ENCODE measurements at regions not wholly inside any gene's neighbourhood (a gene's known extent, or its start where the extent isn't known, plus 50 kb on each side); places are given as distances from the start of the nearest gene placed in this dataset.

GRCh38 chr13:74771964-74772363, 637.8 kb upstream of the KLF12 start:
- no peak overlapping the region for H3K4me3 ChIP-seq (ENCODE audit: low read depth in 2 of 2, low read length in 1 of 2)
- peaks cover 31% of the 10 kb centered on the region for H3F3A ChIP-seq (replicated peaks; ENCODE audit: insufficient read depth)
- peak overlapping the region; percentile 49; the same call in 1 of the 2 replicates for H3K9ac ChIP-seq
- H4K20me1 ChIP-seq (ENCODE audit: insufficient read depth): no peaks in the 10 kb centered on the region
- no peaks in the 10 kb centered on the region for H3K79me2 ChIP-seq (ENCODE audit: insufficient read depth)
- peak overlapping the region; percentile 46; the same call in 1 of the 2 replicates for H3K4me2 ChIP-seq
- H3K4me1 ChIP-seq (ENCODE audit: control insufficient read depth in 1 of 2, insufficient read depth in 2 of 2, low read depth in 1 of 2, low read length in 1 of 2): peaks cover 0 to 23% of the 10 kb centered on the region in 2 experiments; a peak in 2 of 4 replicates
- no peaks in the 10 kb centered on the region for H3K9me2 ChIP-seq
- H3K27me3 ChIP-seq (ENCODE audit: insufficient read depth): no peaks in the 10 kb centered on the region
- no peak for DNase-seq
- peak overlapping the region; percentile 69 to 92 for H3K27ac ChIP-seq (ENCODE audit: low read depth in 2 of 2, low read length in 1 of 2)
- H3K36me3 ChIP-seq (replicated peaks in 1 of 2; ENCODE audit: control insufficient read depth in 1 of 2, insufficient read depth in 2 of 2, low read length in 1 of 2): no peaks in the 10 kb centered on the region
- WGBS (ENCODE audit: low lambda C conversion rate): 3% methylated on average over 3 of the region's 3 CpGs
- ChIA-PET CTCF (no interaction called here), POLR2A (no interaction called here)
- no peaks in the 10 kb centered on the region for H3K9me3 ChIP-seq
- H2AFZ ChIP-seq (ENCODE audit: low read depth): 0 out of 2 replicates have a peak overlapping the region, but pooled peaks have one; percentile 44
- no peak for TF ChIP-seq SMC3 (IDR thresholded peaks at IDR 0.05; ENCODE audit: low read depth, low read length)
- no peak for TF ChIP-seq CHD2 (IDR thresholded peaks at IDR 0.05; ENCODE audit: low read length, partially characterized antibody)
- peak; percentile 63; the same call in 1 of the 2 replicates for TF ChIP-seq POLR2AphosphoS5 (IDR thresholded peaks at IDR 0.05; ENCODE audit: low read depth, low read length)
- TF ChIP-seq TAF1 (IDR thresholded peaks at IDR 0.05; ENCODE audit: borderline replicate concordance, low read depth, low read length): no peak
- TF ChIP-seq GATA2 (CRISPR knock-in tag; IDR thresholded peaks at IDR 0.05): no peak
- peak; percentile 52; the same call in 1 of the 2 replicates for TF ChIP-seq ZBTB33 (IDR thresholded peaks at IDR 0.05; ENCODE audit: borderline replicate concordance, low read depth)
- no peak for TF ChIP-seq RAD21 (IDR thresholded peaks at IDR 0.05; ENCODE audit: low read length)
- peak; percentile 96 for TF ChIP-seq TEAD4 (IDR thresholded peaks at IDR 0.05; ENCODE audit: borderline replicate concordance, insufficient read depth)
- TF ChIP-seq MEF2A (IDR thresholded peaks at IDR 0.05; ENCODE audit: borderline replicate concordance, low read depth): peak; percentile 46; the same call in 1 of the 2 replicates
- no peak for TF ChIP-seq MXI1 (IDR thresholded peaks at IDR 0.05; ENCODE audit: low read depth, low read length)
- no peak for TF ChIP-seq FOXJ3 (CRISPR knock-in tag; IDR thresholded peaks at IDR 0.05)
- no peak for TF ChIP-seq SIN3A (IDR thresholded peaks at IDR 0.05; ENCODE audit: borderline replicate concordance, low read depth, low read length)
- 0 out of 2 replicates have a peak, but pooled peaks have one; percentile 14 for TF ChIP-seq GABPA (IDR thresholded peaks at IDR 0.05; ENCODE audit: low read depth)
- TF ChIP-seq NRF1 (IDR thresholded peaks at IDR 0.05; ENCODE audit: low read depth, low read length): no peak
- no peak for TF ChIP-seq RFX5 (IDR thresholded peaks at IDR 0.05; ENCODE audit: low read length)
- peak; percentile 78; the same call in 1 of the 2 replicates for TF ChIP-seq NFIC (IDR thresholded peaks at IDR 0.05; ENCODE audit: borderline replicate concordance)
- TF ChIP-seq JUND (IDR thresholded peaks at IDR 0.05): peak; percentile 93
- no peak for TF ChIP-seq ELF1 (IDR thresholded peaks at IDR 0.05)
- TF ChIP-seq PBX3 (IDR thresholded peaks at IDR 0.05): peak; percentile 90
- no peak for TF ChIP-seq RCOR1 (IDR thresholded peaks at IDR 0.05; ENCODE audit: low read length)
- no peak for TF ChIP-seq IRF3 (IDR thresholded peaks at IDR 0.05; ENCODE audit: low read depth, low read length)
- TF ChIP-seq USF2 (IDR thresholded peaks at IDR 0.05; ENCODE audit: borderline replicate concordance, low read depth, low read length): no peak
- TF ChIP-seq USF1 (IDR thresholded peaks at IDR 0.05; ENCODE audit: borderline replicate concordance, low read depth): no peak
- TF ChIP-seq FOXM1 (IDR thresholded peaks at IDR 0.05; ENCODE audit: low read depth): peak; percentile 82; the same call in 1 of the 2 replicates
- TF ChIP-seq TCF12 (IDR thresholded peaks at IDR 0.05): peak; percentile 91
- no peak for TF ChIP-seq REST (IDR thresholded peaks at IDR 0.05; ENCODE audit: low read depth, low read length)
